ENCODE measurements at regions not wholly inside any gene's neighbourhood (a gene's known extent, or its start where the extent isn't known, plus 50 kb on each side); places are given as distances from the start of the nearest gene placed in this dataset.

GRCh38 chr5:152456815-152457443, 51.9 kb upstream of the NMUR2 start:
- Histone ChIP-seq H2AFZ (ENCODE audit: low read depth, low read length) (no peak overlapping the region), H3K27me3 (ENCODE audit: insufficient read depth, low read length) (no peaks in the 10 kb centered on the region), H3K4me1 (ENCODE audit: insufficient read depth, low read length) (no peaks in the 10 kb centered on the region), H3K27ac (ENCODE audit: low read depth, low read length) (no peak overlapping the region), H4K20me1 (ENCODE audit: insufficient read depth, low read length) (no peaks in the 10 kb centered on the region), H3K36me3 (ENCODE audit: insufficient read depth, low read length) (no peaks in the 10 kb centered on the region), H3K9ac (ENCODE audit: low read length) (no peak overlapping the region), H3K79me2 (ENCODE audit: insufficient read depth, low read length) (no peaks in the 10 kb centered on the region), H3K4me2 (ENCODE audit: low read length) (no peak overlapping the region), H3K9me3 (ENCODE audit: insufficient read depth, low read depth, low read length) (no peaks in the 10 kb centered on the region), H3K4me3 (ENCODE audit: insufficient read depth, low read depth, low read length) (no peak overlapping the region)
- Mint-ChIP-seq H3K27me3 (ENCODE audit: low read depth, unreplicated experiment) (no peaks in the 10 kb centered on the region), H3K36me3 (ENCODE audit: low read depth, unreplicated experiment) (no peaks in the 10 kb centered on the region), H3K4me3 (ENCODE audit: unreplicated experiment) (no peak overlapping the region), H3K4me1 (ENCODE audit: low read depth, unreplicated experiment) (peaks cover 9% of the 10 kb centered on the region), H3K9me3 (ENCODE audit: unreplicated experiment) (no peaks in the 10 kb centered on the region), H3K27ac (ENCODE audit: unreplicated experiment) (no peak overlapping the region)
- FAIRE-seq (no peak), DNase-seq (ENCODE audit: low read depth) (no peak)
- TF ChIP-seq EZH2 (IDR thresholded peaks at IDR 0.05; ENCODE audit: insufficient read depth, low read length) (no peak), CTCF (IDR thresholded peaks at IDR 0.05; ENCODE audit: insufficient read depth, low read depth, low read length) (no peak)

GRCh38 chr5:152462021-152462721, 57.1 kb upstream of the NMUR2 start:
- H3K27ac ChIP-seq (ENCODE audit: low read depth, low read length) = no peak overlapping the region
- no peak overlapping the region for H3K4me2 ChIP-seq (ENCODE audit: low read length)
- no peaks in the 10 kb centered on the region for H3K27me3 Mint-ChIP-seq (ENCODE audit: low read depth, unreplicated experiment)

More at GRCh38 chr5:152462021-152462721, 57.1 kb upstream of the NMUR2 start:
- Histone ChIP-seq H3K27me3 (ENCODE audit: insufficient read depth, low read length) (no peaks in the 10 kb centered on the region), H3K36me3 (ENCODE audit: insufficient read depth, low read length) (no peaks in the 10 kb centered on the region), H4K20me1 (ENCODE audit: insufficient read depth, low read length) (no peaks in the 10 kb centered on the region), H3K79me2 (ENCODE audit: insufficient read depth, low read length) (no peaks in the 10 kb centered on the region), H2AFZ (ENCODE audit: low read depth, low read length) (no peak overlapping the region), H3K4me1 (ENCODE audit: insufficient read depth, low read length) (no peaks in the 10 kb centered on the region), H3K9me3 (ENCODE audit: insufficient read depth, low read depth, low read length) (no peaks in the 10 kb centered on the region), H3K9ac (ENCODE audit: low read length) (no peak overlapping the region), H3K4me3 (ENCODE audit: insufficient read depth, low read depth, low read length) (no peak overlapping the region)
- no peaks in the 10 kb centered on the region for H3K9me3 Mint-ChIP-seq (ENCODE audit: unreplicated experiment)
- peaks cover 18% of the 10 kb centered on the region for H3K4me1 Mint-ChIP-seq (ENCODE audit: low read depth, unreplicated experiment)
- no peak for TF ChIP-seq EZH2 (IDR thresholded peaks at IDR 0.05; ENCODE audit: insufficient read depth, low read length)
- TF ChIP-seq CTCF (IDR thresholded peaks at IDR 0.05; ENCODE audit: insufficient read depth, low read depth, low read length) = no peak
- FAIRE-seq (no peak), DNase-seq (ENCODE audit: low read depth) (no peak)
- H3K36me3 Mint-ChIP-seq (ENCODE audit: low read depth, unreplicated experiment) = no peaks in the 10 kb centered on the region
- peak overlapping the region; percentile 9 for H3K27ac Mint-ChIP-seq (ENCODE audit: unreplicated experiment)
- no peak overlapping the region for H3K4me3 Mint-ChIP-seq (ENCODE audit: unreplicated experiment)

Measured in astrocyte (in vitro differentiated cells and primary cell).